ENCODE measurements at regions not wholly inside any gene's neighbourhood (a gene's known extent, or its start where the extent isn't known, plus 50 kb on each side); places are given as distances from the start of the nearest gene placed in this dataset.
"Not testable (repeated sequence)": the region's sequence is repeated elsewhere in the genome, so short reads cannot be mapped to it uniquely, and the experiment has no call there.

DNA sequence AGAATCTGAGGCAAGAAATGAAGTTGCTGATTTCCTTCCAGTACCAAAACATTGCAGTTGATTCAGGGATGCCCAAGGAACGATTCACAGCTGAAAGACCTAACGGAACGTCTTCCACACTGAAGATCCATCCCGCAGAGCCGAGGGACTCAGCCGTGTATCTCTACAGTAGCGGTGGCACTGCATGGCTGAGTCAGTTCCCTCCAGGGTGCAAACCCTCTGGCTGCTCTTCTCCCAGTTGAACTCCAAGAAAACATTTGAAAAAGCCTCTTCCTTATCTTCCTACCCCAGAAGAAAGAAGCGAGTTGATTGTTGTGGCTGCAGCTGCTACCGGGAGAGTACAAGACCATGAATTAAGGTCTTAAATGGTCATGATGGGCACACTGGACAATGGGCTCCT lies 147.1 kb upstream of the PRSS1 start:
- DNase-seq: no peak

DNA sequence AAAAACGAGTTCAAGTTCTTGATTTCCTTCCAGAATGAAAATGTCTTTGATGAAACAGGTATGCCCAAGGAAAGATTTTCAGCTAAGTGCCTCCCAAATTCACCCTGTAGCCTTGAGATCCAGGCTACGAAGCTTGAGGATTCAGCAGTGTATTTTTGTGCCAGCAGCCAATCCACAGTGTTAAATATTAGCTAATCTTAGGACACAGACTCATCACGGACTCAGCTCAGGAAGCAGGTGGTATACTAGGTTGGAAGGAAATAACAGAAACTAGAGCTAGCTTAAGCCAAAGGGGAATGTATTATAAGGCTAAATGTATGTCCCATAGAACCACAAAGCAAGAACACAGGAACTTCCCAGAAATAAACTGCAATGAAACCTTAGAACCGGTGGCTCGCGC lies 151.0 kb upstream of the PRSS1 start:
- DNase-seq: no peak

GRCh38 chr7:142597547-142597946 lies 151.7 kb upstream of the PRSS1 start:
- no peak for DNase-seq

DNA sequence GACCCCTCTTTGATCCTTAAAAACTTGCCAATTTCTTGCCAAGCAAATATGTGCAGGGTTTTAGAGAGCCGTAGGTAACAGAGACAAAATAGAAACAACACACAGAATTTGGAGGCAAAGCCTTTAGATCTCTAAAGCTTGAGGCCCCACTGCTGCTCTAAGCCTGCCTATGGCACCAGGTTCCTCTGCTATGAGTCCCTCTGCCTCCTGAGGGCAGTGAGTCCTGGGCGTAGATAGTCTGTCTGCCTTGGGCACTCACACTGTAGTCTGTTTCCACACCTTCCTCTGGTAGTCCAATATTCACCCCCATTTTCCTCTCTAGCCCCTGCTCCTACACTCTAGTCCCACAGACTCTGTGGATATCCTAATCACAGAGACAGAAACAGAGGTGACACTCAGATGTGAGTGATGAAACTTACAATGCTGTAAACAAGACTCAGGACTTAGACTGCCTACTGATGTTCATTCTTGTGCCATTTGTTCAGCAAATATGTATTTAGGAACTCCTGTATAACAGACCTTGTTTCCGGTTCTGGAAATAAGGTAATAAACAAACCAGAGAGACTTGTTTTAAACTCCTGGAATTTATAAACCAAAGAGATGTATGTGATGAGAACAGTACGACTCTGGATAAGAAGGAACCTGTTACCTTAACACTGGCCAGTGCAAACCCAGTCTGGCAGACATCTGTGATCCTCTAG lies 153.3 kb upstream of the PRSS1 start:
- DNase-seq: no peak

GRCh38 chr7:142594078-142594477 lies 155.2 kb upstream of the PRSS1 start:
- DNase-seq: no peak

DNA sequence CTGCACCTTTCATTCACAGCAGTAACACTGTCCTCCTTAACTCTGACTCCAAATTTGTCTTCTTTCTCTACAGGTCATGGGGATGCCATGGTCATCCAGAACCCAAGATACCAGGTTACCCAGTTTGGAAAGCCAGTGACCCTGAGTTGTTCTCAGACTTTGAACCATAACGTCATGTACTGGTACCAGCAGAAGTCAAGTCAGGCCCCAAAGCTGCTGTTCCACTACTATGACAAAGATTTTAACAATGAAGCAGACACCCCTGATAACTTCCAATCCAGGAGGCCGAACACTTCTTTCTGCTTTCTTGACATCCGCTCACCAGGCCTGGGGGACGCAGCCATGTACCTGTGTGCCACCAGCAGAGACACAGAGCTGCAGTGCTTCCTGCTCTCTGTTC lies 156.2 kb upstream of the PRSS1 start:
- no peak for DNase-seq

DNA sequence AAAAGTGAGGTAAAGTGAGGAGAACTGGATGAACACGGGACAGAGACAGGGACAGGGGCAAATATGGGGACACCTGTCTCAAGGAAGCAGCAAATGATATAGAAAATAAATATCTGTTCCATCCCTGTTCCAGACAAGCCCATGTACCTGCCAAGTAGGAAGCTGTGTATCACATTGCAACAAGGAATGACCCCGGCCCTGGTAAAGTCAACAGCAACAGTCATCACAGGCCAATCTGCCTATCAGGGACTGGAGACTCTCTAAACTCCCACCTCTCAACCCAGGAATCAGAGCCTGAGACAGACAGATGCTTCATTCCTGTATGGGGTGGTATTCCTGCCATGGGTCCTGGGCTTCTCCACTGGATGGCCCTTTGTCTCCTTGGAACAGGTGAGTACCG lies 156.6 kb upstream of the PRSS1 start:
- DNase-seq: no peak

DNA sequence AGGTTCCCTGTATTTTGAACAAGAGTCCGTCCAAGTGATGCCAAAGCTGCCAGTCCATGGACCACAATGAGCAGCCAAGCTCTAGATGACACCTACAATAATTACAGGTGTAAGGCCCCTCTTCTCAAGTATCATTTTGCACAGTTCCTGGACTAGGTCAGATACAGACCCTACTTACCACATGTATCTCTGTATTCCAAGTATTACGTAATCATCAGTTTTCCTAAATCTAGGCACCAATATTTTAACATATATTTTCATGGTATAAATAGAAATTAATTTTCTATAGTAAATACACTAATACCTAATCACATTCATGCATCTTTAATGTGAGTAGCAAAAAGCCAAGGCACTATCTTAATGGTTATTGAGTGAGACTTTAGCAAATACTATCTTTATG lies 157.0 kb upstream of the PRSS1 start:
- no peak for DNase-seq

DNA sequence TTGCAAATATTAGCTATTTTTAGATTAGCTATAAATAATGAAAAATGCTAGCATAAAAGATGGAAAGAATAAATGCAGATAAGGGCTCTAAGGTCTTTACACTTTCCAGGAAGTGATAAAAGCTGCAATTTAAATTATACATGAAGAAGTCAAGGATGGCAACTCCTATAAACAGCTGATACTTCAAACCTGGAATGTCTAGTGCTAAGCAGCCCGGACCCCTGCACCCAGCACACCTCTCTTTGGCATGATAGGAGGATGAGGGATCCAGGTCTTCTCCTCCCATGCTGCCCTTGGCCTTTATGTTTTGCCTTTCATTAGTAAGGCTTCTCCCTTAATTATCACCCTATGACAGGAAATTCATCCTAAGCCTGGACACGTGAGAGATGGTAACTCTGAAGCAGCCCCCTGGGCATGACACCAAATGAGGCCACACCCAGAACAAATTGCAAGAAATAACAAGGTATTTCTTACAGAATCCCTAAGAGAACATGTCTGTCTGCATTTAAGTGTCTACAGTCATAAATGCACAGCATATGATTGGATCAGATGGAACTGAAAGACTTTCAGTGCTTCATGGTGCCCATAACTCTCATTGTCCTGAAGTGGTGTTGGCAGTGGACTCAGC lies 158.3 kb upstream of the PRSS1 start:
- no peak for DNase-seq

DNA sequence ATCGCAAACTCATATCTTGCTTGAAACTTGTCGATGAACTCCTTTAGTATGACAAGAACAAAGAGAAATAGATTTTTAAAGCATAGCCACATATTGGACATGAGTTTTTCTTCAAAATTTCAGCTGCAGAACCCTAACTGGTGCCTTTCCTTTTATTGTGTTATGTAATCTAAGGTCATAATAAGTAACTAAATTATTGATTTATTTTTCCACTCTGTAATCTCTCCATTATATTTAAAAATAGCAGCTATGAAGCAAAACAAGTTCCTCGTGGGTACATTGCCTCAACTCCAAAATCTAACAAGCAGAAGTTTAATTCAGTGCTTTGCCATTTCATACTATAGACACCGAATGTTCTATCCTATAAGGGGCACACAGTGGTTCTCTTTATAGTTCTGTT lies 159.2 kb upstream of the PRSS1 start:
- DNase-seq: no peak

- DNase-seq: peak; percentile 45
Measured at GRCh38 chr7:142587578-142588191, 161.6 kb upstream of the PRSS1 start.

GRCh38 chr7:142586611-142587010 lies 162.7 kb upstream of the PRSS1 start:
- no peak for DNase-seq

DNA sequence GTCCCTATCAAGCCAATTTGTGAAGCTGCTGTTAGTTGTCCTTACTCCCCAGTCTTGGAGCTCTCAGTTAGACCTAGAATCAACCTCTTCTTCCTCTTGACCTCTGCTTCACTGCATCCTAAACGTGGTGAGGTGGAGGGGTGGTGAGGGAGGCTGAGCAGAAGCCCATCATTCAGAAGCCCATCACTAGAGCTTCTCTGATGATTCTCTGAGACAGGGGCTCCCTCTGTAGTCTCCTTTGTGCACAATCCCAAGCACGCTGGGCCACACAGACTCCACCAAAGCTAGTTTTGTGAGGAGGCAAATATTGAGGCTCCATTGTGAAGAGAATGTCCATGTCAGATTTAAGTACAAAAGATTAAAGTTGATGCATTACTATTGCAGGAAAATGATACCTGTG lies 163.8 kb upstream of the PRSS1 start:
- no peak for DNase-seq

GRCh38 chr7:142584765-142585164 lies 164.5 kb upstream of the PRSS1 start:
- no peak for DNase-seq

DNA sequence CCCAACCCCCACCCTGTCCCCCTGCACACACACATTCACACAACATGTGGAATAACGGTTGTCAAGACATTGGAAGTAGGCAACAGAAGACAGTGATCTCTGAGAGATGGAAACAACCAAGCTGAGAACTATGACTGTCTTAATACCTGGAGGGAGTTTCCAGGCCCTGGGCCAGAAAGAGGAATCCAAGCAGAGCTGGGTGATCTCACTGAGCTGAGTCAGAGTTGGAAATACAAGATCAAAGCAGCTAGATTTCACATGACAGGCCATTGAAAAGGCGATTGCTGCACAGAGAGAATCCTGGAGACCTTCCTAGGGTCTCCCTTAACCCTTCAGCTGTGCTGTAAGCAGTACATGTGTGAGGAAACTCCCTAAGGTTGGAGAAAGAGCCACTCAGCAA lies 165.8 kb upstream of the PRSS1 start:
- peak; percentile 57 for DNase-seq

DNA sequence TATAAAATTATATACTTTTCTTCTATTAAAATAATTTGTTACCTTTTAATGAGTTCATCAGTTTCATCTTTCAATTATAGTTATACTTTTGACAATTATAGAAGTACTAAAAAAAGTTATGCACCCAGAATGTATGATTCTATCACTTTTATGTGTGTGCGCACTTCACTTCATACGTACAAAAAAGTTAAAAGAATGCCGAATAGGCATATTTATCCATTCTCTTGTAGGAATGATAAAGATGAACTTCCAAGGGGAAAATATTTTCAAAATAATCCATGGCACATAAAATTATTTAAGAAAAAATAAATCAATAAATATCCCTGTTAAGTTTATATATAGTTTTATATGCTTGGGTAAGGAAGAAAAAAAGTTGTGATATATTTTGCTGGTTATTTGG lies 166.9 kb upstream of the PRSS1 start:
- no peak for DNase-seq

- DNase-seq: peak; percentile 43
Measured at GRCh38 chr7:142581341-142581740, 167.9 kb upstream of the PRSS1 start.

DNA sequence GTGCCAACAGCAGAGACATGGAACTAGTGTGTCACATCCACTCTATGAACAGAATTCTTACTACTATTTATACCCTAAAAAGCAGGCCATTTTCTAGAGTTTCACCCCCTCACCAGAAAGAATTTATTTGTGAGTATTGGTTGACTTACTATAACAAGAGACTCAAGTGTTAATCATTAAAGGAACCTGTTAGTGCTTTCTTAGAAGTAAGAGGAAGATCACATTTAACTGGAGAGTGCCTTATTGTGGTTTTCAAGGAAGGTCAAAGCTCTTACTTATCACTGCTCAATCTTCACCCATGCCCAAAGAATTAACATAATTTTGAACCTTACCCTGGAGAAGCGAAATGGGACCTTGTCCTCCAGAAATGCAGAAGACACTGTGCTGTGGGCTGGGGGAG lies 169.3 kb upstream of the PRSS1 start:
- DNase-seq: no peak

- not testable (repeated sequence) for DNase-seq
Measured at GRCh38 chr7:142575351-142575750, 173.9 kb upstream of the PRSS1 start.

GRCh38 chr7:142571581-142571980 lies 177.7 kb upstream of the PRSS1 start:
- no peak for DNase-seq

DNA sequence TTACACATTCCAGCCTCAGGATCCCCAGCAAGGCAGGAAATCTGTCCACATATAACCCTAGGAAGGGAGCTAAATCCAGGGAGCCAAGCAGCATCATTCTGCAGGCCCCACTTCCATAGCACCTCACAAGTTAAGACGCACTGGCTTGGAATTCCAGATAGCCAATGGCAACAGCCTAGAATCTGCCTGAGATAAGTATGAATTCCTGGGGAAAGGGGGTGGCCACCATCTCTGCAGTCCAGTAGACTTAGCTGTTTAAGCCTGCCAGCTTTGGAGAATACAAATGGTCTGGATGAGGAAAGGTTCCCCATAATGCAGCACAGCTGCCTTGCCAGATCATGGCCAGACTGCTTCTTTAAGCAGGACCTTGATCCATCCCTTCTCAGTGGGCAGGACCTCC lies 179.4 kb upstream of the PRSS1 start:
- DNase-seq: no peak

GRCh38 chr7:142568435-142569097 lies 180.7 kb upstream of the PRSS1 start:
- no peak for DNase-seq

DNA sequence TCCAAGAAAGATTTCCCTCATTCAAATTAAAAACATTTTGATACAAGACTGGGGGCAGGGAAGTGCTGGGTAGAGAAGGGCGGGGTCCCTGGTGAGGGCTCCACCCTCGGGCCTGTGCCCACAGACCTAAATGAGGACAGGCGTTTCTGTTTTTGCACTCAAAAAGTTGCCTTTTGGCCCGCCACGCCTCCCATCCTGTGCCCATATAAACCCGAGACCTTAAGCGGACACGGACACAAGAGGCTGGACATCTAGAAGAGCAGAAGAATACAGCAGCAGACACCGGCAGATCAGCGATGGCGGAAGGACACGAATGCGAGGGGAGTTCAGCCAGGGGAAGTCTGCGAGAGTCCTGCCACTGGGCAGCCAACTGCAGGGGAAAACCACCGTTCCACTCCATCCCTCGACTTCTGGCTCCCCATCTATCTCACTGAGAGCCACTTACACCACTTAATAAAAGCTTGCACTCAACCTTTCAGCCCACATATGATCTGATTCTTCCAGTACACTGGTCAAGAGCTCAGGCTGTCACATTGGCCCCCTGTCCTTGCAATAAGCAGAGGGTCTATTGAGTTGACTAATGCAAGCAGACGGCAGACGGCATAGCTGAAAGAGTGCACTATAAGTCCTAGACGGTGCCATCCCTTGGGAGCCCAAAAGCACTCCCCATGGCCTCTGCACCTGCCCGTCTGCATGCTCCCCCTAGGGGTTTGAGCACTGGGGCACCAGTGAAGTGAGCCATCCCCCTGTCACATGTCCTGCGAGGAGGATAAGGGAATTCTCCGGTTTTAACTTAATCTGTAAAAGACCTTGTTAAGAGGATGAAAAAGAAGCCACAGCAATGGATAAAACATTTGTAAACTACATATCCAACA lies 181.8 kb upstream of the PRSS1 start:
- DNase-seq: no peak

Data from activated CD4-positive, alpha-beta T cell treated with anti-CD3 and anti-CD28 coated beads, Interleukin-2, Interleukin-6, amounts not matched to agents 100 ng/mL and 50 ng/mL, durations not matched to agents 16 hours and 8 hours (primary cell).